ENCODE measurements at regions not wholly inside any gene's neighbourhood (a gene's known extent, or its start where the extent isn't known, plus 50 kb on each side); places are given as distances from the start of the nearest gene placed in this dataset.
"Not testable (repeated sequence)": the region's sequence is repeated elsewhere in the genome, so short reads cannot be mapped to it uniquely, and the experiment has no call there.

- Mint-ChIP-seq H3K27me3 (no peaks in the 10 kb centered on the region), H3K4me3 (no peak overlapping the region), H3K27ac (no peak overlapping the region), H3K9me3 (peaks cover 15% of the 10 kb centered on the region), H3K4me1 (ENCODE audit: low read depth) (no peaks in the 10 kb centered on the region), H3K36me3 (ENCODE audit: low read depth) (no peaks in the 10 kb centered on the region)
- intact Hi-C loops (cut with micrococcal nuclease), result no loop called here
These were observed 553.0 kb upstream of the ADGRB3 start for GRCh38 chr6:68082086-68082485.

DNA sequence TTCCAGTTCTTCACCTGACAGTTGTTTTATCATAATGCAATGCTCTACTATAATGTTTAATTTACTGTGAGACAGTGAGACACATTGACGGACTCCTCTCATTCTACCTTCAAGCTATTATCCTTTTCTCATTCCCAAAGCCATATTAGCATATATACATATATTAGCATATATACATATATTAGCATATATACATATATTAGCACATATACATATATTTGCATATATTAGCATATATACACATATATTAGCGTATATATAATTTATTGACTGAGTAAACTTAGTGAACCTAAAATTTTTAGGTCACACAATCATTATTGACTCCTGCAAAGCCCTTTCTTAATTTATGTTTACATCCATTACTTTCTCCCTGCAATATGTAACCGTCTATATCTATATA is 555.0 kb upstream of the ADGRB3 start:
- Mint-ChIP-seq H3K9me3 (peaks cover 8% of the 10 kb centered on the region), H3K36me3 (ENCODE audit: low read depth) (no peaks in the 10 kb centered on the region), H3K4me1 (ENCODE audit: low read depth) (no peaks in the 10 kb centered on the region), H3K27ac (no peak overlapping the region), H3K27me3 (no peaks in the 10 kb centered on the region), H3K4me3 (no peak overlapping the region)
- intact Hi-C loops (cut with micrococcal nuclease), result no loop called here

- H3K4me3 Mint-ChIP-seq, result no peak overlapping the region
- H3K27me3 Mint-ChIP-seq, result no peaks in the 10 kb centered on the region
- H3K27ac Mint-ChIP-seq, result no peak overlapping the region
- H3K4me1 Mint-ChIP-seq (ENCODE audit: low read depth), result no peaks in the 10 kb centered on the region
- H3K36me3 Mint-ChIP-seq (ENCODE audit: low read depth), result no peaks in the 10 kb centered on the region
- intact Hi-C loops (cut with micrococcal nuclease), result no loop called here
- peaks cover 5% of the 10 kb centered on the region for H3K9me3 Mint-ChIP-seq
These were observed 557.4 kb upstream of the ADGRB3 start for GRCh38 chr6:68077661-68078060.

DNA sequence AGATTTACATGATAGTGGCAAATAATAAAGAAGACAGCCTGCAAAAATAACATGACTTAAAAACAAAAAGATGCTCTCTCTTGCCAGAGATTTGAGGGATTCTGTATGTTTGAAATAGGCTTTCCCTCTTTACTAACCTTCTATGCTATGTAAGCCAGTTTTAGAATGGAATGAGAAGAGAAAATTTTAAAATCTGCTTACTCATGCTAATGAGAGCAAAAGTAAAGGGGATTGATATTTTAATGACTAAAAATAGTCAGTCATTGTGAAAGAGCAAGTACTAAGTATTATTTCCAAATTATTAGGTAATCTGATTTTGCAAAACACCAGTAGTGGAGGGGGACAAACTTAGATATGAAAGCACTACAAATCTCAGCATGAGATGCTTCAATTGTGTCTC is 563.3 kb upstream of the ADGRB3 start:
- Mint-ChIP-seq H3K9me3 (no peaks in the 10 kb centered on the region), H3K4me3 (no peak overlapping the region), H3K27me3 (no peaks in the 10 kb centered on the region), H3K36me3 (ENCODE audit: low read depth) (no peaks in the 10 kb centered on the region), H3K4me1 (ENCODE audit: low read depth) (no peaks in the 10 kb centered on the region), H3K27ac (no peak overlapping the region)
- intact Hi-C loops (cut with micrococcal nuclease), result no loop called here

DNA sequence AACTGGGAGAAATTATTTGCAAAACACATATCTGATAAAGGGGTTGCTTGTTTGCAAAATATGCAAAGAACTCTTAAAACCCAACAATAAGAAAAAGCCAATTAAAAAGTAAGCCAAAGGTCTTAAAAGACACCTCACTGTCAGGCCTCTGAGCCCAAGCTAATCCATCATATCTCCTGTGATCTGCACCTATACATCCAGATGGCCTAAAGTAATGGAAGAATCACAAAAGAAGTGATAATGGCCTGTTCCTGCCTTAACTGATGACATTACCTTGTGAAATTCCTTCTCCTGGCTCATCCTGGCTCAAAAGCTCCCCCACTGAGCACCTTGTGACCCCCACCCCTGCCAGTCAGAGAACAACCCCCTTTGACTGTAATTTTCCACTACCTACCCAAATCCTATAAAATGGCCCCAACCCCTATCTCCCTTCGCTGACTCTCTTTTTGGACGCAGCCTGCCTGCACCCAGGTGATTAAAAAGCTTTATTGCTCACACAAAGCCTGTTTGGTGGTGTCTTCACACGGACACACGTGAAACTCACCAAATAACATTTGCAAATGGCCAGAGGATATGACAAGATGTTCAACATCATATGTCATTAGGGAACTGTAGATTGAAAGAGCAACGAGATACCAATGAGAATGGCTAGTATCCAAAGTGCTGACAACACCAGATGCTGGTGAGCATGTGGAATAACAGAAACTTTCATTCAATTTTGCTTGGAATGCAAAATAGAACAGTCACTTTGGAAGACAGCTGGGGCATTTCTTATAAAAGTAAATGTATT is 565.0 kb upstream of the ADGRB3 start:
- H3K9me3 Mint-ChIP-seq, result no peaks in the 10 kb centered on the region

GRCh38 chr6:68059899-68060298 is 575.2 kb upstream of the ADGRB3 start:
- H3K4me3 Mint-ChIP-seq, result no peak overlapping the region
- H3K36me3 Mint-ChIP-seq (ENCODE audit: low read depth), result no peaks in the 10 kb centered on the region
- H3K27me3 Mint-ChIP-seq, result no peaks in the 10 kb centered on the region
- H3K4me1 Mint-ChIP-seq (ENCODE audit: low read depth), result no peaks in the 10 kb centered on the region
- H3K27ac Mint-ChIP-seq, result no peak overlapping the region
- intact Hi-C loops (cut with micrococcal nuclease), result no loop called here
- H3K9me3 Mint-ChIP-seq, result no peaks in the 10 kb centered on the region

More for the DNA sequence above, 565.0 kb upstream of the ADGRB3 start:
- no peak overlapping the region for H3K4me3 Mint-ChIP-seq
- no peaks in the 10 kb centered on the region for H3K27me3 Mint-ChIP-seq
- H3K4me1 Mint-ChIP-seq (ENCODE audit: low read depth), result no peaks in the 10 kb centered on the region
- no peaks in the 10 kb centered on the region for H3K36me3 Mint-ChIP-seq (ENCODE audit: low read depth)
- intact Hi-C loops (cut with micrococcal nuclease), result no loop called here
- H3K27ac Mint-ChIP-seq, result no peak overlapping the region

DNA sequence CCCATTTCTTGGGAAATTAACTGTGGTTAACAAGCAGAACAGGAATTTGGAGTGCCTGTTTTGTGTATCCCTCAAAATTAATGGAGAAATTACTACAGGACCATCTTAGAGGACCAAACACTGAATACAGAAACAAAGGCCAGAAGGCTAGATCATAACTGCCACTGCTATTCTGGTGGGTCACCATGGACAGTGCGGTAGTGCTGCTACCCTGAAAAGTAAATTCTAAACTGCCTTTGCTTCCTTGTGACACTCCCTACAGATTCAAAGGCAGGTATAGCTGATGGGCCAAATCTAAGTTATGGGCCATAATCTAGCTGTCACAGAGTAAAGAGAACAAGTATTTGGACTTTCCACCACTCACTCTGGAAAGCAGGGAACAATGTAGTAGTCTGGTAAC is 575.8 kb upstream of the ADGRB3 start:
- Mint-ChIP-seq H3K36me3 (ENCODE audit: low read depth) (no peaks in the 10 kb centered on the region), H3K4me3 (no peak overlapping the region), H3K27me3 (no peaks in the 10 kb centered on the region), H3K27ac (no peak overlapping the region), H3K9me3 (no peaks in the 10 kb centered on the region), H3K4me1 (ENCODE audit: low read depth) (no peaks in the 10 kb centered on the region)
- intact Hi-C loops (cut with micrococcal nuclease), result no loop called here

DNA sequence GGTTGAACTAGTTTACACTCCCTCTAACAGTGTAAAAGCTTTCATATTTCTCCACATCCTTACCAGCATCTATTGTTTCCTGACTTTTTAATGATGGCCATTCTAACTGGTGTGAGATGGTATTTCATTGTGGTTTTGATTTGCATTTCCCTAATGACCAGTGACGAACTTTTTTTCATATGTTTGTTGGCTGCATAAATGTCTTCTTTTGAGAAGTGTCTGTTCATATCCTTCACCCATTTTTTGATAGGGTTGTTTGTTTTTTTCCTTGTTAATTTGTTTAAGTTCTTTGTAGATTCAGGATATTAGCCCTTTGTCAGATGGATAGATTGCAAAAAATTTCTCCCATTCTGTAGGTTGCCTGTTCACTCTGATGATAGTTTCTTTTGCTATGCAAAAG is 578.5 kb upstream of the ADGRB3 start:
- intact Hi-C loops (cut with micrococcal nuclease); H3K36me3 Mint-ChIP-seq (ENCODE audit: low read depth); H3K27me3 Mint-ChIP-seq: not testable (repeated sequence)

DNA sequence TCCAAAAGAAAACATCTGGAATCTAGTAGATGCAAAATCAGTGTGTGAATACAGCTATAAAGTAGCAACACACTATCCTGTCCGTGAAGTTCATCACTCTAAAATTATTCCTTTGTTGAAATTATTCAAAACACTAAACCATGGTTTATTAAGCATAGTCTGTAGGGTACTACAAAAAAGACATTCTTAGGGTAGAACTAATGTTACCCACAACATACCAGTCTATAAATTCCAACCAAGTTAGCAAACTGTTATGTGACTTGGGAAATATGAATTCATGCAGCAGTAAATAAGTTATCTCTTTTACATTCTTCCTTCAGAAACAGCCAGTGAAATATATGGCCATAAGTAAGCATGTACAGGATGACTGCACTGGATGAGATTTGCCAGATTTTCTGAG is 580.3 kb upstream of the ADGRB3 start:
- Mint-ChIP-seq H3K4me1 (ENCODE audit: low read depth) (no peaks in the 10 kb centered on the region), H3K36me3 (ENCODE audit: low read depth) (no peaks in the 10 kb centered on the region), H3K4me3 (no peak overlapping the region), H3K27me3 (no peaks in the 10 kb centered on the region), H3K9me3 (no peaks in the 10 kb centered on the region), H3K27ac (no peak overlapping the region)
- intact Hi-C loops (cut with micrococcal nuclease), result no loop called here

More for the DNA sequence above, 578.5 kb upstream of the ADGRB3 start:
- not testable (repeated sequence) for H3K27ac Mint-ChIP-seq; H3K4me3 Mint-ChIP-seq; H3K9me3 Mint-ChIP-seq; H3K4me1 Mint-ChIP-seq (ENCODE audit: low read depth)

DNA sequence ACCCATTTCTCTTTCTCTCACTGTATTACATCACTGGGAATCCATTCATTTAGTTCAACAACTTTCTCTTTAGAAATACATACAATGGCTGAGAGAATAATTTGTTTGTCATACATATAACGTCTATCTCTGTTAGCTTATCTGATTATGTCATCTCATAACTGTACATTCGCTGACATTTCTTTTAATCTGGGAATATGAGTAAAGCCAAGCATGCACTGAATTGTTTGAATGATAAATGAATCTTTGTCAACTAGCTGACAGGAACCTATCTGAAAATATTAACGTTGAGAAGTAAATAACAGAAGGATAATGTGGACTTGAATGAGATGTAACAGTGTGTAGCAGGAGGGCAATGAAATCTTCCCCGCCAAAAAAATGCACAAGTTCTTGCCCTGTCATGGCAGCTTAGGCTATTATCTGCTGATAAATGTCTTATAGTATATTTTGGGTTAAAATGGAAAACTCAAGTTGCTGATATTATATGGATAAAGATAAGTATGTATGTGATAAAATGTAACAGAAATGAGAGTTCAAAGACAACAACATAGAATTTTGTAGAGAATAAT is 581.2 kb upstream of the ADGRB3 start:
- Mint-ChIP-seq H3K4me3 (no peak overlapping the region), H3K27me3 (no peaks in the 10 kb centered on the region), H3K27ac (no peak overlapping the region), H3K36me3 (ENCODE audit: low read depth) (no peaks in the 10 kb centered on the region), H3K9me3 (no peaks in the 10 kb centered on the region), H3K4me1 (ENCODE audit: low read depth) (no peaks in the 10 kb centered on the region)
- intact Hi-C loops (cut with micrococcal nuclease), result no loop called here

DNA sequence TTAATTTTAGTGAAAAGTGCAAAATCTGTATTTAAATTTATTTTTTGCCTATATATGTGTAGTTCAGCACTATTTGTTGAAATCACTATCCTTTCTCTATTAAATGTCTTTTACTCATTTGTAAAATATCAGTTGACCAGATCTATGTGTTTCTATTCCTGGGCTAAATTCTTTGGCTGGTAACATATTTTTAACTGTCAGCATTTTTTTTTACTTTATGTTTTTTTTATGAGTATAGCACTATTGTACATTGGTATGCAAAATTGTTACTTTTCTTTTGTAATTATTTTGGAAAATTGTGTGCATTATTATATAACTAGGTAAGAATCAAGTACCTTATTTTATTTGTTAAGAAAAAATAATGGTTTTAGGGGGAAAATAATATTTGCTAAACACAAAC is 582.8 kb upstream of the ADGRB3 start:
- Mint-ChIP-seq H3K36me3 (ENCODE audit: low read depth) (no peaks in the 10 kb centered on the region), H3K4me1 (ENCODE audit: low read depth) (no peaks in the 10 kb centered on the region), H3K27ac (no peak overlapping the region), H3K9me3 (peaks cover 5% of the 10 kb centered on the region), H3K27me3 (no peaks in the 10 kb centered on the region), H3K4me3 (no peak overlapping the region)
- intact Hi-C loops (cut with micrococcal nuclease), result no loop called here

DNA sequence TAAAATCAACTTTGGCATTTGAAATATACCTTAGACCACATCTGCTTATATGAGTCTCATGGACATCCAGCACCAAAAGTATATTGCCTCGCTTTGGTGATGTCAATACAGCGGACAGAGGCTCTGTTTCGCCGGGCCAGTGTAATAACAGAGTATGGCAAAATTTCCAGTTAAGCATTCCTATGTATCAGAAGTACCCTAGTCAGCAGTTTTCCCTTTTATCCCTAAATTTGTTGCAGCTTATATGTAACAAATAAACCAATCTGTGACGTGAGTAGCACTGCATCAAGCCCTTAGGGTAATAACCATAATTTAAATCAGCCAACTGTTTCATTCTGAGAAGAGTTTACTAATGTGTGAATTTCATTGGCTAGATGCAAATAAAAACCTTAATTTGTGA is 585.5 kb upstream of the ADGRB3 start:
- no peak overlapping the region for H3K27ac Mint-ChIP-seq
- no peak overlapping the region for H3K4me3 Mint-ChIP-seq
- no peaks in the 10 kb centered on the region for H3K36me3 Mint-ChIP-seq (ENCODE audit: low read depth)
- H3K4me1 Mint-ChIP-seq (ENCODE audit: low read depth), result no peaks in the 10 kb centered on the region
- intact Hi-C loops (cut with micrococcal nuclease), result no loop called here
- H3K27me3 Mint-ChIP-seq, result no peaks in the 10 kb centered on the region
- peaks cover 12% of the 10 kb centered on the region for H3K9me3 Mint-ChIP-seq

- no peaks in the 10 kb centered on the region for H3K4me1 Mint-ChIP-seq (ENCODE audit: low read depth)
- H3K27me3 Mint-ChIP-seq, result no peaks in the 10 kb centered on the region
- intact Hi-C loops (cut with micrococcal nuclease), result no loop called here
These were observed 588.3 kb upstream of the ADGRB3 start for GRCh38 chr6:68046756-68047155.

GRCh38 chr6:68046302-68046701 is 588.8 kb upstream of the ADGRB3 start:
- Mint-ChIP-seq H3K27me3 (no peaks in the 10 kb centered on the region), H3K27ac (no peak overlapping the region), H3K4me1 (ENCODE audit: low read depth) (no peaks in the 10 kb centered on the region), H3K36me3 (ENCODE audit: low read depth) (no peaks in the 10 kb centered on the region), H3K9me3 (peaks cover 12% of the 10 kb centered on the region), H3K4me3 (no peak overlapping the region)
- intact Hi-C loops (cut with micrococcal nuclease), result no loop called here

More at GRCh38 chr6:68046756-68047155, 588.3 kb upstream of the ADGRB3 start:
- no peak overlapping the region for H3K27ac Mint-ChIP-seq
- no peaks in the 10 kb centered on the region for H3K36me3 Mint-ChIP-seq (ENCODE audit: low read depth)
- peaks cover 12% of the 10 kb centered on the region for H3K9me3 Mint-ChIP-seq
- H3K4me3 Mint-ChIP-seq, result no peak overlapping the region

DNA sequence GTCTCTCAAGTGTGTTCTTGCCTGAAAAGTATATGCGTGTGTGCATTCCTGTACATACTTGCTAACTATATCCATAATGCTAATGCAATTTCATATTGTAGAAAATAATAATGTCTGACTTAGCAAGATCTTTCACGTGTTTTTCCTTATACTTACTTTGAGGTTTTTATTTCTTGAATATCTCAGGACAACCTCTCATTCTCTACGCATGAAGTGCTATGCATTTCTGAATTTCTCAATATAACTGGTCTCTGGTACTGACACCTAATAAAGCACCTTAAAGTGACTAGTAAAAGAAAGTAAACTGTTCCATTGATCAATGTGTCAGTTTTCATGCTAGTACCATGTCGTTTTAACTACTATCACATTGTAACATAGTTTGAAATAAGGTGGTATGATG is 589.9 kb upstream of the ADGRB3 start:
- intact Hi-C loops (cut with micrococcal nuclease), result no loop called here
- no peak overlapping the region for H3K27ac Mint-ChIP-seq
- no peak overlapping the region for H3K4me3 Mint-ChIP-seq
- peaks cover 23% of the 10 kb centered on the region for H3K9me3 Mint-ChIP-seq
- H3K27me3 Mint-ChIP-seq, result no peaks in the 10 kb centered on the region
- no peaks in the 10 kb centered on the region for H3K4me1 Mint-ChIP-seq (ENCODE audit: low read depth)
- no peaks in the 10 kb centered on the region for H3K36me3 Mint-ChIP-seq (ENCODE audit: low read depth)
